Spleen (tissue), 7 donors: ENCODE measurements at regions not wholly inside any gene's neighbourhood (a gene's known extent, or its start where the extent isn't known, plus 50 kb on each side); places are given as distances from the start of the nearest gene placed in this dataset.

ENCODE experiments used
- POLR2A ChIP-seq, 3 donors: fragments of 450-650 bp; IDR thresholded peaks; one replicate each; pipeline ENCODE4 v1.5.1; 2017; ENCODE audit warnings: antibody characterized with exemption in 3 of 3, mild to moderate bottlenecking in 1 of 3
- TF ChIP-seq, protein P1 (sequence below), 11 experiments: fragments of 200-600 bp in 7 of 11; fragments of 450-650 bp in 4 of 11; sonication (generic) in 4 of 11; IDR thresholded peaks in 8 of 11; conservative IDR thresholded peaks in 3 of 11; 1 replicate in 7 of 11; 2 replicates in 4 of 11; pipeline versions ENCODE4 v1.4.0 to v1.8.0; 2016 to 2021; ENCODE audit warnings: antibody characterized with exemption in 11 of 11, inconsistent platforms in 4 of 11, mild to moderate bottlenecking in 1 of 11
- donor health status: DM: no; HTN: no; CAD: no; lungs with moderate emphysema.
- donor health status: DM: no; HTN: no; CAD: no.
- donor health status: DM: no; HTN: no; CAD: no.

DNA sequence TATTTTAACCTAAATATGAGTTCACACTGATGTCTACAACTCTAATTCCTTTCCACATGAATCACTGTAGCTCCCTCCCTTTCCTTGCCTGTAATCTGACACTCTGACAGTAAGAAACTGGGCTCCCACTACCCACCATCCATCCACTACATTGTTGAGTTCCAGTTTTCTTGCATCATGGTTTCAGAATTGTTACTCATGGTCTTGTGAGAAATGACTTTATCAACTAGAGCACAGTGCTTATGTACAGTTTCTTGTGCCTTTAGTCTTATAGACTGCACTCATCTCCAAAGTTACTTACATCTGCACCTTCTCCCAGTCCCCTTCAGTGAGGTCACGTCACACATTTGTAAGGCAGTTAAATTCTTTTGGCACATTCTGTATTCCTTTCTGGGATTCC, 78.6 kb downstream of the RTL6 start:
- no peak for TF ChIP-seq POLR2A (IDR thresholded peaks at IDR 0.05)
- TF ChIP-seq, protein P1, sequence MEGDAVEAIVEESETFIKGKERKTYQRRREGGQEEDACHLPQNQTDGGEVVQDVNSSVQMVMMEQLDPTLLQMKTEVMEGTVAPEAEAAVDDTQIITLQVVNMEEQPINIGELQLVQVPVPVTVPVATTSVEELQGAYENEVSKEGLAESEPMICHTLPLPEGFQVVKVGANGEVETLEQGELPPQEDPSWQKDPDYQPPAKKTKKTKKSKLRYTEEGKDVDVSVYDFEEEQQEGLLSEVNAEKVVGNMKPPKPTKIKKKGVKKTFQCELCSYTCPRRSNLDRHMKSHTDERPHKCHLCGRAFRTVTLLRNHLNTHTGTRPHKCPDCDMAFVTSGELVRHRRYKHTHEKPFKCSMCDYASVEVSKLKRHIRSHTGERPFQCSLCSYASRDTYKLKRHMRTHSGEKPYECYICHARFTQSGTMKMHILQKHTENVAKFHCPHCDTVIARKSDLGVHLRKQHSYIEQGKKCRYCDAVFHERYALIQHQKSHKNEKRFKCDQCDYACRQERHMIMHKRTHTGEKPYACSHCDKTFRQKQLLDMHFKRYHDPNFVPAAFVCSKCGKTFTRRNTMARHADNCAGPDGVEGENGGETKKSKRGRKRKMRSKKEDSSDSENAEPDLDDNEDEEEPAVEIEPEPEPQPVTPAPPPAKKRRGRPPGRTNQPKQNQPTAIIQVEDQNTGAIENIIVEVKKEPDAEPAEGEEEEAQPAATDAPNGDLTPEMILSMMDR (IDR thresholded peaks at IDR 0.05 in 8 of 11, conservative IDR thresholded peaks at IDR 0.05 in 3 of 11): no peak
